ENCODE measurements at regions not wholly inside any gene's neighbourhood (a gene's known extent, or its start where the extent isn't known, plus 50 kb on each side); places are given as distances from the start of the nearest gene placed in this dataset.

DNA sequence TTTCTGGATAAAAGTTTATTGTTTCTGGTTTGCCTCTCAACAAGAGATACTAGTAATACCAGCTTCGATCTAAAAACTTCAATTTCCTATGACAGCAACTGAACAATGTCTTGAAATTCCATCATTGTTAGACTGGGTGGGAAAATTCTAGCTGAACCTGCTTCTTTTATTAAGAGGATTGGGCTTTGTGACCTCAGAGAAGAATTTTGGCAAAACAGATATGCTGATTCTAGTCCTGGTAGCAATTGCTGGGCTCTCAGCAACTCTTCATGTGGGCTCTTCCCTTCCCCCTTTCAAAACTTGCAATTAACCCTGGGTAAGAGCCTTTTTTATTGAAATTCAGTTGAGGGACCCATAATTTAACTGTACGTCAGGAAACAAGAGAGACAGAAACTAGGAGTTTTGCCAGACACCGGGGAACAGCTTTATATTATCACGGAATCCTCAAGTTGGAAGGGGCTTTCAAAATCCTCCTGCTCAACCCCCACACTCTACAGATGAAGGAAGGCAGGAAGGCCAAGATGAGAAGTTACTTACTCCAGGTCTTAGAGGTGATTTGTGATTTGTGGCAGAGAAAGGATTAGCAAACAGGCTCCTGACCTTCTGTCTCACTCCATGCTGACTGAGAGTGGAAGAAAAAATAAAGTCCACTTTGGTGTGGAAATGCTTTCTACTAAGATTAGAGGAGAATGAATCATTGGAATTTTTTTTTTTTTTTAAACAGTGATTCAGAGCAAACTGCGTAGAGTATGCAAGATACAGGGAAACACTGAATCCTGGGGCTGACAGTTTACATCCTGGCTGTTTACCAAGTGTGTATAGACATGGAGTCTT is 239.0 kb upstream of the ATP2B1 start:
- intact Hi-C loops (cut with DNase I; ENCODE audit: low total_unique reads), result no loop called here
- Histone ChIP-seq H3K9me3 (no peaks in the 10 kb centered on the region), H3K36me3 (no peaks in the 10 kb centered on the region), H3K4me1 (peaks cover 20 to 47% (median 32%) of the 10 kb centered on the region in 6 donors), H3K4me3 (no peak overlapping the region), H3K27ac (peak overlapping the region in 6 of 8 donors; percentile 6 to 72 (median 32)), H3K27me3 (replicated peaks in 1 of 7) (no peaks in the 10 kb centered on the region)
- TF ChIP-seq POLR2AphosphoS5 (IDR thresholded peaks at IDR 0.05) (no peak), POLR2A (IDR thresholded peaks at IDR 0.05) (no peak)
- TF ChIP-seq, protein P1, sequence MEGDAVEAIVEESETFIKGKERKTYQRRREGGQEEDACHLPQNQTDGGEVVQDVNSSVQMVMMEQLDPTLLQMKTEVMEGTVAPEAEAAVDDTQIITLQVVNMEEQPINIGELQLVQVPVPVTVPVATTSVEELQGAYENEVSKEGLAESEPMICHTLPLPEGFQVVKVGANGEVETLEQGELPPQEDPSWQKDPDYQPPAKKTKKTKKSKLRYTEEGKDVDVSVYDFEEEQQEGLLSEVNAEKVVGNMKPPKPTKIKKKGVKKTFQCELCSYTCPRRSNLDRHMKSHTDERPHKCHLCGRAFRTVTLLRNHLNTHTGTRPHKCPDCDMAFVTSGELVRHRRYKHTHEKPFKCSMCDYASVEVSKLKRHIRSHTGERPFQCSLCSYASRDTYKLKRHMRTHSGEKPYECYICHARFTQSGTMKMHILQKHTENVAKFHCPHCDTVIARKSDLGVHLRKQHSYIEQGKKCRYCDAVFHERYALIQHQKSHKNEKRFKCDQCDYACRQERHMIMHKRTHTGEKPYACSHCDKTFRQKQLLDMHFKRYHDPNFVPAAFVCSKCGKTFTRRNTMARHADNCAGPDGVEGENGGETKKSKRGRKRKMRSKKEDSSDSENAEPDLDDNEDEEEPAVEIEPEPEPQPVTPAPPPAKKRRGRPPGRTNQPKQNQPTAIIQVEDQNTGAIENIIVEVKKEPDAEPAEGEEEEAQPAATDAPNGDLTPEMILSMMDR (IDR thresholded peaks at IDR 0.05 in 8 of 11, conservative IDR thresholded peaks at IDR 0.05 in 3 of 11), result no peak
- no peak for DNase-seq
- WGBS, 5 donors, result 39 to 47% (median 42%) methylated on average over 5 of the region's 5 CpGs

DNA sequence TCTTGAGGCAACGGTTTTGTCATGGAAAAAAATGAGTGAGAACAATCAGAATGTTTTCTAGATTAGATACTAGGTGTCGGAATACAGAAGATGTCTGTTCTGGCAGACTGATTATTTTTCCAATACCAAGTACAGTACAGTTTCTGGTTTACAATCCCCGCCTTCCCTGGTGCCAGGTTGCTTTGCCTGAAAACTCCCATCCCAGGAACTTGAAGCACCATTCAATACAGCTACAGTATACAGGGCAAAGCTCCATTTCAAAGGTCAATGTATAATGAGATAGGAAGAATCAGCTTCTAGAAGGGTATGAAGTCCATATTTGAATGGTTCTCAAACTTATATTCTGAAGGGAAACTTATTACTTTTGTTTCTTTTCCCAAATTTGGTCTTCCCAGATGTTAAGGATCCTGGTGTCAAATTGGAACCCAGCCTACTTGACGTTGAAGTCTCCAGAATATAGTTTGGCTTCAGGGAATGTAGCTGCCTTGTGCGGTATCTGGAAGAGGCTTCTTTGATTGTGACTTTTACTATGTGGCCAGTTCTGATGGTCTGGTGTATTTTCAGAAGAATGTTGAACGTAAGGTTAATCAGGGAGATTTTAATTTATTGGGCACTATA is 238.0 kb upstream of the ATP2B1 start:
- Histone ChIP-seq H3K36me3 (no peaks in the 10 kb centered on the region), H3K27me3 (replicated peaks in 1 of 7) (no peaks in the 10 kb centered on the region), H3K4me1 (peaks cover 20 to 49% (median 32%) of the 10 kb centered on the region in 6 donors), H3K27ac (no peak overlapping the region), H3K9me3 (no peaks in the 10 kb centered on the region), H3K4me3 (no peak overlapping the region)
- DNase-seq, result no peak
- no peak for TF ChIP-seq POLR2AphosphoS5 (IDR thresholded peaks at IDR 0.05)
- no peak for TF ChIP-seq POLR2A (IDR thresholded peaks at IDR 0.05)
- TF ChIP-seq, protein P1 (IDR thresholded peaks at IDR 0.05 in 8 of 11, conservative IDR thresholded peaks at IDR 0.05 in 3 of 11), result no peak
- WGBS, 5 donors, result 87 to 93% (median 92%) methylated on average over 6 of the region's 6 CpGs
- intact Hi-C loops (cut with DNase I; ENCODE audit: low total_unique reads), result no loop called here

DNA sequence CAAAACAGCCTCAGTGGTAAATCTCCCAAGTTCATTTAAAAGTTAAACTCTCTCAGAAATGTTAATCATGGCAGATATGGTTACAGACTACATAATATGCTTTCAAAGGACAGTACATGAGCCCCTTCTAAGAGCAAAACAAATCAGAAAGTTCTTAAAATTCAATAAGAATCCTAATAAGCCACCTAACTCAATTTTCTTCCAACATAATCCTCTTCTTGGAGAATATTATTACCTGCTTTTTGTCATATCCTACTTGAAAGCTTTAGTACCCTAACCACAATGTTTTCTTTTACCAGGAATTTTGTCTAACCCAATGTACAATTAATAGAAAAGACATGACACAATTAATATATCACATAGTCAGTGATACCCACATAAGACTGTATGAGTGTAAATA is 236.5 kb upstream of the ATP2B1 start:
- no peak for DNase-seq
- Histone ChIP-seq H3K27me3 (replicated peaks in 1 of 7) (no peaks in the 10 kb centered on the region), H3K4me1 (peaks cover 17 to 35% (median 24%) of the 10 kb centered on the region in 6 donors), H3K9me3 (no peaks in the 10 kb centered on the region), H3K27ac (no peak overlapping the region), H3K36me3 (no peaks in the 10 kb centered on the region), H3K4me3 (no peak overlapping the region)
- TF ChIP-seq POLR2AphosphoS5 (IDR thresholded peaks at IDR 0.05), result no peak
- no peak for TF ChIP-seq POLR2A (IDR thresholded peaks at IDR 0.05)
- TF ChIP-seq, protein P1 (IDR thresholded peaks at IDR 0.05 in 8 of 11, conservative IDR thresholded peaks at IDR 0.05 in 3 of 11), result no peak
- intact Hi-C loops (cut with DNase I; ENCODE audit: low total_unique reads), result no loop called here

DNA sequence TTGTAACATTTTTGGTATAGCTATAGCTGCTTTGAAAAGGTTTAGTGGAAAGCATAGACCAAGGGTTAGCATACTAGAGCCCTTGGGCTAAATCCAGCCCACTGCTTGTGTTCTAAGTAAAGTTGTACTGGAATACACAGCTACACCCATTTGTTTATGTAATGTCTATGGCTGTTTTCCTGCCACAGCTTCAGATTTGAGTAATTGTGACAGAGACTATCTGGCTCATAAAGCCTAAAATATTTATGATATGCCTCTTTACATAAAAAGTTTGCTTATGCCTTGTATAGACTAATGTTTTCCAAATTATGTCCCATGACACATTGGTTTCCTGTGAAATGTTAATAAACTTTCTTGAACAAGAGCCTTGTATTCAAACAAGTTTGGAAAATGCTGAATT is 234.8 kb upstream of the ATP2B1 start:
- Histone ChIP-seq H3K27ac (no peak overlapping the region), H3K36me3 (no peaks in the 10 kb centered on the region), H3K27me3 (replicated peaks in 1 of 7) (no peaks in the 10 kb centered on the region), H3K9me3 (no peaks in the 10 kb centered on the region), H3K4me3 (no peak overlapping the region), H3K4me1 (peaks cover 3 to 19% (median 9%) of the 10 kb centered on the region in 6 donors)
- DNase-seq, result no peak
- TF ChIP-seq POLR2A (IDR thresholded peaks at IDR 0.05), result no peak
- no peak for TF ChIP-seq POLR2AphosphoS5 (IDR thresholded peaks at IDR 0.05)
- TF ChIP-seq, protein P1 (IDR thresholded peaks at IDR 0.05 in 8 of 11, conservative IDR thresholded peaks at IDR 0.05 in 3 of 11), result no peak
- intact Hi-C loops (cut with DNase I; ENCODE audit: low total_unique reads), result no loop called here

Data from spleen (tissue), 11 donors.